ENCODE measurements at regions not wholly inside any gene's neighbourhood (a gene's known extent, or its start where the extent isn't known, plus 50 kb on each side); places are given as distances from the start of the nearest gene placed in this dataset.

- TF ChIP-seq CTCF (IDR thresholded peaks at IDR 0.05; ENCODE audit: low read depth, low read length): no peak
- no peak for TF ChIP-seq MYC (IDR thresholded peaks at IDR 0.05; ENCODE audit: low read depth, low read length)
- no peak for TF ChIP-seq POLR2A (IDR thresholded peaks at IDR 0.05; ENCODE audit: extremely low read depth, insufficient read length)
- no peak for TF ChIP-seq MAX (IDR thresholded peaks at IDR 0.05; ENCODE audit: low read depth, low read length)
Measured at GRCh38 chr9:17009071-17009470, 125.8 kb upstream of the CNTLN start.
